ENCODE measurements at regions not wholly inside any gene's neighbourhood (a gene's known extent, or its start where the extent isn't known, plus 50 kb on each side); places are given as distances from the start of the nearest gene placed in this dataset.

- Histone ChIP-seq H3K9me3 (ENCODE audit: control insufficient read depth in 1 of 2, low read length in 2 of 2) (no peaks in the 10 kb centered on the region), H3K4me3 (ENCODE audit: low read depth in 1 of 2, low read length in 2 of 2) (no peak overlapping the region), H3K27me3 (ENCODE audit: low read depth, low read length) (no peaks in the 10 kb centered on the region), H3K27ac (ENCODE audit: low read length) (no peak overlapping the region), H3K36me3 (ENCODE audit: control insufficient read depth in 1 of 2, insufficient read depth in 2 of 2, low read length in 2 of 2) (no peaks in the 10 kb centered on the region), H3K4me1 (ENCODE audit: control insufficient read depth in 1 of 2, insufficient read depth in 2 of 2, low read length in 2 of 2) (no peaks in the 10 kb centered on the region)
These were observed 501.8 kb downstream of the EFNB2 start for GRCh38 chr13:106033659-106034058.

GRCh38 chr13:106032441-106032840 is 503.0 kb downstream of the EFNB2 start:
- Histone ChIP-seq H3K4me1 (ENCODE audit: control insufficient read depth in 1 of 2, insufficient read depth in 2 of 2, low read length in 2 of 2) (no peaks in the 10 kb centered on the region), H3K27me3 (ENCODE audit: low read depth, low read length) (no peaks in the 10 kb centered on the region), H3K4me3 (ENCODE audit: low read depth in 1 of 2, low read length in 2 of 2) (no peak overlapping the region), H3K9me3 (ENCODE audit: control insufficient read depth in 1 of 2, low read length in 2 of 2) (no peaks in the 10 kb centered on the region), H3K27ac (ENCODE audit: low read length) (no peak overlapping the region), H3K36me3 (ENCODE audit: control insufficient read depth in 1 of 2, insufficient read depth in 2 of 2, low read length in 2 of 2) (no peaks in the 10 kb centered on the region)

GRCh38 chr13:106029676-106030290 is 505.7 kb downstream of the EFNB2 start:
- Histone ChIP-seq H3K27me3 (ENCODE audit: low read depth, low read length) (no peaks in the 10 kb centered on the region), H3K27ac (ENCODE audit: low read length) (no peak overlapping the region), H3K36me3 (ENCODE audit: control insufficient read depth in 1 of 2, insufficient read depth in 2 of 2, low read length in 2 of 2) (no peaks in the 10 kb centered on the region), H3K4me1 (ENCODE audit: control insufficient read depth in 1 of 2, insufficient read depth in 2 of 2, low read length in 2 of 2) (no peaks in the 10 kb centered on the region), H3K9me3 (ENCODE audit: control insufficient read depth in 1 of 2, low read length in 2 of 2) (no peaks in the 10 kb centered on the region), H3K4me3 (ENCODE audit: low read depth in 1 of 2, low read length in 2 of 2) (no peak overlapping the region)

- no peak overlapping the region for H3K27ac ChIP-seq (ENCODE audit: low read length)
- H3K27me3 ChIP-seq (ENCODE audit: low read depth, low read length), result no peaks in the 10 kb centered on the region
- no peaks in the 10 kb centered on the region for H3K36me3 ChIP-seq (ENCODE audit: control insufficient read depth in 1 of 2, insufficient read depth in 2 of 2, low read length in 2 of 2)
- no peaks in the 10 kb centered on the region for H3K9me3 ChIP-seq (ENCODE audit: control insufficient read depth in 1 of 2, low read length in 2 of 2)
- H3K4me1 ChIP-seq (ENCODE audit: control insufficient read depth in 1 of 2, insufficient read depth in 2 of 2, low read length in 2 of 2), result no peaks in the 10 kb centered on the region
- H3K4me3 ChIP-seq (ENCODE audit: low read depth in 1 of 2, low read length in 2 of 2), result no peak overlapping the region
These were observed 506.6 kb downstream of the EFNB2 start for GRCh38 chr13:106028911-106029310.

- H3K27me3 ChIP-seq (ENCODE audit: low read depth, low read length), result no peaks in the 10 kb centered on the region
- no peaks in the 10 kb centered on the region for H3K36me3 ChIP-seq (ENCODE audit: control insufficient read depth in 1 of 2, insufficient read depth in 2 of 2, low read length in 2 of 2)
- H3K4me1 ChIP-seq (ENCODE audit: control insufficient read depth in 1 of 2, insufficient read depth in 2 of 2, low read length in 2 of 2), result no peaks in the 10 kb centered on the region
- H3K4me3 ChIP-seq (ENCODE audit: low read depth in 1 of 2, low read length in 2 of 2), result no peak overlapping the region
- H3K9me3 ChIP-seq (ENCODE audit: control insufficient read depth in 1 of 2, low read length in 2 of 2), result no peaks in the 10 kb centered on the region
- H3K27ac ChIP-seq (ENCODE audit: low read length), result no peak overlapping the region
These were observed 523.9 kb downstream of the EFNB2 start for GRCh38 chr13:106011600-106011999.

GRCh38 chr13:106010836-106011235 is 524.6 kb downstream of the EFNB2 start:
- no peaks in the 10 kb centered on the region for H3K9me3 ChIP-seq (ENCODE audit: control insufficient read depth in 1 of 2, low read length in 2 of 2)
- H3K27me3 ChIP-seq (ENCODE audit: low read depth, low read length), result no peaks in the 10 kb centered on the region
- no peaks in the 10 kb centered on the region for H3K4me1 ChIP-seq (ENCODE audit: control insufficient read depth in 1 of 2, insufficient read depth in 2 of 2, low read length in 2 of 2)
- H3K4me3 ChIP-seq (ENCODE audit: low read depth in 1 of 2, low read length in 2 of 2), result no peak overlapping the region
- H3K27ac ChIP-seq (ENCODE audit: low read length), result no peak overlapping the region
- no peaks in the 10 kb centered on the region for H3K36me3 ChIP-seq (ENCODE audit: control insufficient read depth in 1 of 2, insufficient read depth in 2 of 2, low read length in 2 of 2)

GRCh38 chr13:106008540-106008939 is 526.9 kb downstream of the EFNB2 start:
- Histone ChIP-seq H3K27ac (ENCODE audit: low read length) (no peak overlapping the region), H3K9me3 (ENCODE audit: control insufficient read depth in 1 of 2, low read length in 2 of 2) (no peaks in the 10 kb centered on the region), H3K4me3 (ENCODE audit: low read depth in 1 of 2, low read length in 2 of 2) (no peak overlapping the region), H3K4me1 (ENCODE audit: control insufficient read depth in 1 of 2, insufficient read depth in 2 of 2, low read length in 2 of 2) (no peaks in the 10 kb centered on the region), H3K27me3 (ENCODE audit: low read depth, low read length) (no peaks in the 10 kb centered on the region), H3K36me3 (ENCODE audit: control insufficient read depth in 1 of 2, insufficient read depth in 2 of 2, low read length in 2 of 2) (no peaks in the 10 kb centered on the region)

GRCh38 chr13:106007156-106007555 is 528.3 kb downstream of the EFNB2 start:
- Histone ChIP-seq H3K36me3 (ENCODE audit: control insufficient read depth in 1 of 2, insufficient read depth in 2 of 2, low read length in 2 of 2) (no peaks in the 10 kb centered on the region), H3K4me3 (ENCODE audit: low read depth in 1 of 2, low read length in 2 of 2) (no peak overlapping the region), H3K27ac (ENCODE audit: low read length) (no peak overlapping the region), H3K27me3 (ENCODE audit: low read depth, low read length) (no peaks in the 10 kb centered on the region), H3K4me1 (ENCODE audit: control insufficient read depth in 1 of 2, insufficient read depth in 2 of 2, low read length in 2 of 2) (no peaks in the 10 kb centered on the region), H3K9me3 (ENCODE audit: control insufficient read depth in 1 of 2, low read length in 2 of 2) (no peaks in the 10 kb centered on the region)

GRCh38 chr13:106003651-106004050 is 531.8 kb downstream of the EFNB2 start:
- Histone ChIP-seq H3K9me3 (ENCODE audit: control insufficient read depth in 1 of 2, low read length in 2 of 2) (no peaks in the 10 kb centered on the region), H3K4me3 (ENCODE audit: low read depth in 1 of 2, low read length in 2 of 2) (no peak overlapping the region), H3K36me3 (ENCODE audit: control insufficient read depth in 1 of 2, insufficient read depth in 2 of 2, low read length in 2 of 2) (no peaks in the 10 kb centered on the region), H3K27ac (ENCODE audit: low read length) (no peak overlapping the region), H3K4me1 (ENCODE audit: control insufficient read depth in 1 of 2, insufficient read depth in 2 of 2, low read length in 2 of 2) (no peaks in the 10 kb centered on the region), H3K27me3 (ENCODE audit: low read depth, low read length) (no peaks in the 10 kb centered on the region)

- Histone ChIP-seq H3K4me1 (ENCODE audit: control insufficient read depth in 1 of 2, insufficient read depth in 2 of 2, low read length in 2 of 2) (peaks cover 0 to 3% of the 10 kb centered on the region in 2 donors), H3K4me3 (ENCODE audit: low read depth in 1 of 2, low read length in 2 of 2) (no peak overlapping the region), H3K27ac (ENCODE audit: low read length) (no peak overlapping the region), H3K9me3 (ENCODE audit: control insufficient read depth in 1 of 2, low read length in 2 of 2) (no peaks in the 10 kb centered on the region), H3K27me3 (ENCODE audit: low read depth, low read length) (no peaks in the 10 kb centered on the region), H3K36me3 (ENCODE audit: control insufficient read depth in 1 of 2, insufficient read depth in 2 of 2, low read length in 2 of 2) (no peaks in the 10 kb centered on the region)
These were observed 534.0 kb downstream of the EFNB2 start for GRCh38 chr13:106001443-106001842.

GRCh38 chr13:105997581-105998550 is 537.6 kb downstream of the EFNB2 start:
- H3K27me3 ChIP-seq (ENCODE audit: low read depth, low read length), result no peaks in the 10 kb centered on the region
- no peak overlapping the region for H3K4me3 ChIP-seq (ENCODE audit: low read depth in 1 of 2, low read length in 2 of 2)
- peaks cover 0 to 4% of the 10 kb centered on the region in 2 donors for H3K4me1 ChIP-seq (ENCODE audit: control insufficient read depth in 1 of 2, insufficient read depth in 2 of 2, low read length in 2 of 2)
- H3K36me3 ChIP-seq (ENCODE audit: control insufficient read depth in 1 of 2, insufficient read depth in 2 of 2, low read length in 2 of 2), result no peaks in the 10 kb centered on the region
- no peaks in the 10 kb centered on the region for H3K9me3 ChIP-seq (ENCODE audit: control insufficient read depth in 1 of 2, low read length in 2 of 2)
- no peak overlapping the region for H3K27ac ChIP-seq (ENCODE audit: low read length)
